ENCODE measurements at regions not wholly inside any gene's neighbourhood (a gene's known extent, or its start where the extent isn't known, plus 50 kb on each side); places are given as distances from the start of the nearest gene placed in this dataset.

GRCh38 chr9:32200241-32200640, 184.2 kb upstream of the ACO1 start:
- TF ChIP-seq CTCF (IDR thresholded peaks at IDR 0.05) (no peak), POLR2A (IDR thresholded peaks at IDR 0.05) (no peak)
